ENCODE measurements at regions not wholly inside any gene's neighbourhood (a gene's known extent, or its start where the extent isn't known, plus 50 kb on each side); places are given as distances from the start of the nearest gene placed in this dataset.

DNA sequence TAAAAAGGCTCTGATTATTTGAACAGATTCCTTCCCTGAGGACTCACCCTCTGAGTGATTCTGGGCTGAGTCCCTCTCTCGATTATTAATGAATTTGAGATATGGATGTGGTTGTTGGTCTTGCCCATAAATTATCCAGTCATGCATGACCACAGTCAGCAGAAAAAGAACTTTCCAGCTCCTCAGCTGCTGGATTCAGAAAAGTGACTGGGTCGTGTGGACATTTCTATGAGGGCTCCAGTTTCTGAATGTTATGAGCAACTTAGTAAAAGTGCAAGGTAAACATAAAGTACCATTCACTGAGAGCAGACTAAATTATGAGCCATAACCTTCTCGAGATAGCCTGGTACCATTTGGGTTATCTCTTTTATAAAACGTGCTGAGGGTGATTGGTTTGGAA, 100.1 kb upstream of the CLDN10 start:
- no peak for DNase-seq (ENCODE audit: low spot score)

DNA sequence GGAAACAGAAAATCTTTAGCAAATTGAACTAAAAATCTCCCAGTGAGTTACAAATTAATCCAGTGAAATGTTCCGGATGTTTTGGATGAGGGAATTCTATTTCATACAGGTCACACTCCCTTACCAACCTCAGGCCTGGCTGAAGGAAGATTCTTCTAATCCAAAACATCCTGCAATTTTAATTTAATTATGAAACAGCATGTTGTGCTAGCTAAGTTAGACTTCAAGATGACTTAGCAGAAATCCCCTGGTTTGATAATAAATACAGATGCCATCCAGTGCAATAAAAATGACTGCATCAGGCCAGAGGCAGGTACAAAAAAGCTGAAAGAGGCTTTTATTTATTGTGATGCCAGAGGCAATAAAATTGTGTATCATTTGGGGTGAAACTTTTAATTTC, 96.7 kb upstream of the CLDN10 start:
- no peak for DNase-seq (ENCODE audit: low spot score)

DNA sequence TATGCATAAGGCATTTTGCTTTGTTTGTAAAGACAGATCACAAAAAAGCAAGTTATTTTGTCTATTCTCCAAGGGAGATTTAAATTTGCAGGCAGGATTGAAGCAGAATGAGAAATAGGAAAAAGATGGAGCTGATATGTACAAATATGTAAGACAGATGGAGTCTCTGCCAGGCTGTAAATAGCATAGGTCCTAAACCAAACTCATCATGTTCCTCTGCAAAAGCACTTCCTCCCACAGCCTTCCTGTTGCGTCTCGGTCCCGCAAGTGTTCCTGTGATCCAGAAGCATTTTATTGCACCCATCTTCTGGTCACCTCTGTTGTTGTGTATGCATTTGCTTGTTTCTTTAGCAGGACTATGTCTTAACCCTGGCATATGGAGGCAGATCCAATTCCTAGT, 95.7 kb upstream of the CLDN10 start:
- no peak for DNase-seq (ENCODE audit: low spot score)

DNA sequence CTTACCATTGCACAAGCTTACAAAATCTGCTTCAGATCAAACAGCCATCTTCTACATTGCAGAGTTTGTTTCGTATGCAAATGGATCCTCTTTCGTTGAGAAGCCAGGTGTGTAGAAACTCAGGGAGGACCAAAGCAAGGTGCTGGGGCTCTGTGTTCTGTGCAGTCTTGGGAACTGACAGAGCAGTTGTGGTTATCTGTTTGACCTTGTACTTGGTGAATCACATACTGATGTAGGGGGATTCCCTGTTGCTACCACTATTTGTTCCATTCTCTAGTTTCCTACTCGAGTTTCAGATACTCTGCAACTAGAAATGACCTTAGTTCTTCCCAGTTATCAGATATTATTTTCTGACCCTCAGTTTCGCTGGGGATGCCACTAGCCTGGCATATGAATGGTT, 95.2 kb upstream of the CLDN10 start:
- DNase-seq (ENCODE audit: low spot score) = no peak

DNA sequence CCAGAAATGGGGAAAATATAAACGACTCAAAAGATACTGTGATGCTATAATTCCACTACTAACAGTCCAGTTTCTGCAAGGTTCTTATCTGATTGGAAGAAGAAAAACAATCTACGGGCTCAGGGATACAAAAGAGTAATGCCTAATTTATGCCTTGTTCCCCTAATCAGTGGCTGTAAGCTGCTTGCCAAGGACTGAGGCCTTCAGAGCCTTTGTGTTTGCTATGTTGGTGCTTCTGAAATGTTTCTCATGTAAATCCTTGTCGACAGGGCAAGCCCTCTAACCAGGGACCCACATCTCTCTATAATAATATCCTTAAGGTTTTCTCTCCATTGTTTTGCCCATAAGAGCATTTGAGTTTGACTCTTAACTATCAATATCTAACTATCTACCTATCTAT, 89.7 kb upstream of the CLDN10 start:
- no peak for DNase-seq (ENCODE audit: low spot score)

DNA sequence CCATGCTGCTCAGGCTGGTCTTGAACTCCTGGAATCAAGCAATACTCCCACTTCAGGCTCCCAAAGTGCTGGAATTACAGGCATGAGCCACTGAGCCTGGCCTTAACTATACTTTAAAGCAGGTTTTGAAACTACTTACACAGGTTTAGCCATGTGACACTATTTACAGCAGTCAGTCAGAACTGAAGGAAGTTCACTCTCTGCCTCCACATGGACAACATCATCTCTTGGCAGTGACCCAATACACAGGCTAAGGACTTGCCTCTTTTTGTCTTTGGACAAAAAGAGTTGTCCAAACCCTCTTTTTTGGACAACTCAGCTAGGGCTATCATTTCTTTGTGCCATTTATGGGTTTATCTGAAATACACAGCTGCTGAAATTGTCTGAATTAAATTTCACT, 89.0 kb upstream of the CLDN10 start:
- DNase-seq (ENCODE audit: low spot score) = no peak

DNA sequence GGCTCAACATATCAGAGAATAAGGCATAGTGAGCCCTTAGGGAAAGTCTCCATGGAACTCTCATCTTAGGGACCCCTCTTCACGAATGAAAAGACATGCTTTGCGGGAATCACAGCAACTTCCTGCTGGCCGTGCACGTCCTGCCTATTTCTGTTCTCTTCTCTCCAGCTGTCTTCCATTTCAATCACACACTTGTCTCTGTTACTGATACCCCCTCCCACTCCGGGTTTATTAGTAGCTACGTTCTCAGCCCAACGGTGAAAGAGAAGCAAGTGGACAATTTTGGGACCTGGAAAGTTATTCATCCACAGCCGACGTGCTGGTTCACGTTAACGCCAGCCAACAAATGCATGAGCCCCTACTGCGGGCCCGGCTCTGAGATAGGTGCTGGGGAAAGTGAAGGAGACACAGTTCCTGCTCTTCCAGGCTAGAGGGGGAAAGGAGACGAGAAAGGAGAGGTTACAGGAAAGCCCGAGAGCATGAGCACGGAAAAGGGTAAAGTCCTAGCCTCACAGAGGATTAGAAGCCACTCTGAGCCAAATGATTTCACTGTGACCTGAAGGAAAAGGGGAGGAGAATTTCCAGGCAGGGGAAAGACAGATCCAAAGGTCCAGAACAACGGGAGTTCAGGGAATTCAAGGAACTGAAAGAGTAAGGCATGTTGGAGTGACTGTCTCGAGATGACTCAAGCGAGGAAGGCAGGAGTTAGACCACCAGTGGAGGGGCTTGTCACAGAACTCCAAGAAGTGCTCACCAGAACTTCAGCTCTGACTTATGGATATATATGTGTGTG, 81.8 kb upstream of the CLDN10 start:
- DNase-seq (ENCODE audit: low spot score) = no peak

DNA sequence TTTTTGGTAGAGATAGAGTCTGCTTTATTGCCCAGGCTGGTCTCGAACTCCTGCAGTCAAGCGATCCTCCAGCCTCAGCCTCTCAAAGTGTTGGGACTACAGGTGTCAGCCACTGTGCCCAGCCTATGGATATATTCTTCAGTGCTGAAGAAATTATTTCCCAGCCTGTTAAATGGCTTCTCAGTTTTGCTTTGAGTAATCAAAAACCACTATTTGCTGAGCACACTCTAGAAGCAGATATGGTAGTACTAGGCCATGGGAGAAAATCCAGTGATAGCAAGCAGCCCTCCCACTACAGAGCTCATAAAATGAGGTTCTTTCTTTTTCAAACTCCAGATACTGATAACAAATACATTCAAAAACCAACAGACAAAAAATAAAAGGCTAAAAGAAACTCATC, 80.6 kb upstream of the CLDN10 start:
- no peak for DNase-seq (ENCODE audit: low spot score)

DNA sequence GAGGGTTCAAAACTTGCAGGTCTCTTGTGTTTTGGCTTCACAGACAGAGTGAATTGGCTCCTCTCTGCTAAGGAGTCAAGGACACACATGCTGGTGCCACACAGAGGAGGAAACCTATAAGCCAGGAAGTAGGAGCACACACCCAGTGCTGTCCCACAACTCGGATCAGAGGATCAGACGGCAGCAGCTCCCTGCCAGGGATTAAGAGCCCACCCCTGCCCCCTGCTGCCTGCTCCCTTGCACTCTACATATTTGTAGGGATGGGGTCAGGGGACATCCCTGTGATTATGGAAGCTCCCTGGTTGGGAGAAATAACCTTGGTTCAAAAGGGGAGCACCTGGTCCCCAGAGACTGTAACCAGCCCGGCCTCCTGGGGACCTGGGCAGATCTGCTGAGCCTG, 77.5 kb upstream of the CLDN10 start:
- no peak for DNase-seq (ENCODE audit: low spot score)

DNA sequence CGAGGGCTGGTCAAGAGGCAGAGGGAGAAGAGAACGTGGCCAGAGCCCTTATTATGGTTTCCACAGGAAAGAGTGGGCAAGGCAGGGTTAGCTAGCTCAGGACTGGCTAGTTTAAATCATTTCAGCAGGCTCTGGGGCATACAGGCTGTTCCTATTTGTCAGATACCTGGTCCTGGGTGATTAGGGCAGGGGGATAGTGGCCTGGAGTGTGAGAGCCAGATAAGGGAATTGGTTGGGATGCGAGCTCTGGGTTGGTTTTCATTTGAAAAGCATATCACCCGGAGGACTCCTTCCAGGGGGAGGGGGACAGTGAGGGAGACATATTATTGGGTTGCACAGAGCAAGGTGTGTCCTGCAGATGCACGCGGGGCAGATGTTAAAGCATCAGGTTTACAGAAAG, 75.3 kb upstream of the CLDN10 start:
- DNase-seq (ENCODE audit: low spot score) = no peak

DNA sequence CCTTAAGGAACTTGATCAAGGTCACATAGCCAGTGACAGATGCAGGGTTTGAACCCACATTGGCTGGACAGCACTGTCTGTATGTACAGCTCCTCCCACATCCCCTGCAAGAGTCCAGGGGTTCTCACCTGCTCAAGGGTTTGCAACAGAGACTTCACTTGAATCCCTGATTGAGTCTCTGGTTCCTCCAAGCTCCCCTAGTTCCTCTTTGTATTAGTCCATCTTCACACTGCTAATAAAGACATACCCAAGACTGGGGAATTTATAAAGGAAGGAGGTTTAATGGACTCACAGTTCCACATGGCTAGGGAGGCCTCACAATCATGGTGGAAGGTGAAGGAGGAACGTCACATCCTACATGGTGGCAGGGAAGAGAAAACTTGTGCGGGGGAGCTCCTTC, 72.8 kb upstream of the CLDN10 start:
- DNase-seq (ENCODE audit: low spot score) = no peak

DNA sequence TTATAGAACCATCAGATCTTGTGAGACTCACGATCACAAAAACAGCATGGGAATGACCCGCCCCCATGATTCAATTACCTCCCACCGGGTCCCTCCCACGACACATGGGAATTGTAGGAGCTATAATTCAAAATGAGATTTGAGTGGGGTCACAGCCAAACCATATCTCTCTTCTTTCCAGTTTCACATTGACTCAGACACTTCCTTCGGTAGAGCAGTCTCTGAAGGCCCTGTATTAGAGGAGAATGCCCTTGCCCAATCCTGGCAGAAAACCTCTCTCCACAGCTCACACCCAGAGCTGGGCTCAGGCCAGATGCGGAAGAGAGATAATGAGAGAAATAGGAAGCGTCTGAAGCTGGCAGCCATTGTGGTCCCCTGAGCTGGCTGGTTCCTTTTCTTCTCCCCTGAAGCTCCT, 72.4 kb upstream of the CLDN10 start:
- DNase-seq (ENCODE audit: low spot score) = no peak

DNA sequence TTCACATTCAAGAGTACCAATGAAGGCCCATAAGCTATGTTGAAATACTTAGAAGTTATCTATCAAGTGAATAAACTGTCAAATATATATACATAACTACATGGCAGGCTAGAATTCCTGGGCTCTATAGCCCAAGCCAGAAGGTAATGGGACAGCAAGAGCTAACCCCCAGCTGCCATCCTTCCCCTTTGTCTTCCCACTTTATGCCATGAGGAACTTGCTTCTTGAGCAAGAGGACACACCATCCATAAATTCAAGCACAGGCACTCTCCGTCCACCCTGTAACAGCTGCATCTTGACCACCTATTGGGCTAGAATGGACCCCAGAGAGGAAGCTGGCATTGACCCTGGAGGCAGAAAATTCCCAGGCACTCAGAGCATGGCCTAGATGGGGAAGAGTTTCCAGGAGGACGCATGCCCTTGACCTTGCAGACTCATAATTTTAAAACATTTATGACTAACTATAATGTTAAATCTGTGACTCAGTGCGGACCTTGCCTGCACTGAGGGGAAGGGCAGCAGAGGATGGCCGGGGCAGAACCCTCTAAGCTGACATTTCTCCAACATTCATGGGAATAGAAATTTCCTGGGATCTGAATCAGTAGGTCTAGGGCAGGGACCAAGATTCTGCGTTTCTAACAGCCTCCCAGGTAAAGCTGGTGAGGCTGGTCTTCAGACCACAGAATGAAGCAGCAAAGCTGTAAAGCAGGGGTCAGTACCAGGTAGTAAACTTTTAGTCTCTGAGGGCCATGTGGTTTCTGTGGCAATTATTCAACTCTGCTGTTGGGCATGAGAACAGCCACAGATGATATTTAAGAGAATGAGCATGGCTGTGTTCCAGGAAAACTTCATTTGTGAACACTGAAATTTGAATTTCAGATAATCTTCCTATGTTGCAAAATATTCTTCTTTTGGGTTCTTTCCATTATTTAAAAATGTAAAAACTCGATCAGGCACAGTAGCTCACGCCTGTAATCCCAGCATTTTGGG, 71.4 kb upstream of the CLDN10 start:
- DNase-seq (ENCODE audit: low spot score) = no peak

DNA sequence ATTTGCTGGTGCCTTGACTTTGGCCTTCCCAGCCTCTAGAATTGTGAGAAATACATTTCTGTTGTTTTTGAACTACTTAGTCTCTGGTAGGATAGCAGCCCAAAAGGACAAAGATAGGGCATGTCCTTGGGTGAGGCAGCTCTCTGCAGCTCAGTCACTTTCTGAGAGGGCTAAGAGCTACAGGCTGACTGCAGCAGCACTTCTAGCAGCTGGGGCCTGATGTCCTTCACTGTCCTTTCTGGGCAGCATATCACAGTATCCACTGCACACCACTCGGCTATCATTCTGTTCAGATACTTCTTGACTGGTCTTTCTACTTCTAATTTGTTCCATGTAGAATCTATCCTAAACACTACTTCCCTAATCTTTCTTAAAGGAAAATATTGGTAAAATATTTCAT, 68.5 kb upstream of the CLDN10 start:
- no peak for DNase-seq (ENCODE audit: low spot score)

DNA sequence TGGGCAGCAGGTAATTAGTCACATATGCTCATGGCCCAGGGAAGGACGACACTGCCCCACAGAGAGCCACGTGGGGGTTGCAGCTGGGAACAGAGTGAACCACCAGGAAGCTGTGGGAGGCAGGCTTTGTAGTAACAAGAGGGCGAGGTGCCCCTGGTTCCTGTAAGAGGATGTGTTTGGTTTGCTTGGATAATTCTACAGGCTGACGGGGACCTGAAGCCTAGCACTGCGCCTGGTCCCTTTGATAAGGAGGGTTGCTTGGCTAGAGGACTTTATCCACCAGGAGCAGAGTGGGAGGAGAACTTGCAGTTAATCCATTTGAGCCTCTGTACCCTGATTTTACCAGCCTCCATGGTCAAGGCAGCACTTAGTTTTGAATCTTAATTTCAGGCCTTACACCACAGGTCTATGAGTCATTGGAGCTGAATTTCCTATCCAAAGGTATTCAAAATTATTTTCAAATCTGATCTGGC, 67.4 kb upstream of the CLDN10 start:
- DNase-seq (ENCODE audit: low spot score) = no peak

DNA sequence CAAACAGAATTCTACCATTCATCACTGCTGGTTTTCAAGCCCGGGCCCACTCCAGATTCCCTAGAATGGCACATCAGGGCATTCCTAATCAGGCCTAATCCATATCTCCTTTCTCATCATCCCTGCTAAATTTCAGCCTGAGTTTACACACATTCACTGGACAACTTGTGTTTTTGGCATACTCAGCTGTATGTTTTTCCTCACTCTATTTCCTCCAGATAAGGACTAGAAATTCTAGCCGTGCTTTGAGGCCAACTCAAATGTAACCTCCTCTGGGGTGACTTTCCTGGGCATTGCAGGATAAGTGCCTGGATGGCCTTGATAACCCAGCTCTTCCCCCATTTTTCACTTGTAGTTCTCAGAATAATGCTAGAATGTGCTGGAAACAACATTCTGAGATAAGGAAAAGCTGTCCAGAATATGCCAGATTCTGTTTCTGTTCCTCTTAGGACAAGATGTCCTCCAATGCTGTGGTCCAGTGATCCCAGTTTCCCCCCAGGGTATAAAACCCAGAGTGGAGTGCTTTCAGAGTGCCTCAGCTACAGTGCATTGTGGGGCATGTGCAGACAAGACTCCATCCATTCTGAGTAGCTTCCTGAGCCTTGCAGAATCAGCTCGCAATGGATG, 66.9 kb upstream of the CLDN10 start:
- no peak for DNase-seq (ENCODE audit: low spot score)

DNA sequence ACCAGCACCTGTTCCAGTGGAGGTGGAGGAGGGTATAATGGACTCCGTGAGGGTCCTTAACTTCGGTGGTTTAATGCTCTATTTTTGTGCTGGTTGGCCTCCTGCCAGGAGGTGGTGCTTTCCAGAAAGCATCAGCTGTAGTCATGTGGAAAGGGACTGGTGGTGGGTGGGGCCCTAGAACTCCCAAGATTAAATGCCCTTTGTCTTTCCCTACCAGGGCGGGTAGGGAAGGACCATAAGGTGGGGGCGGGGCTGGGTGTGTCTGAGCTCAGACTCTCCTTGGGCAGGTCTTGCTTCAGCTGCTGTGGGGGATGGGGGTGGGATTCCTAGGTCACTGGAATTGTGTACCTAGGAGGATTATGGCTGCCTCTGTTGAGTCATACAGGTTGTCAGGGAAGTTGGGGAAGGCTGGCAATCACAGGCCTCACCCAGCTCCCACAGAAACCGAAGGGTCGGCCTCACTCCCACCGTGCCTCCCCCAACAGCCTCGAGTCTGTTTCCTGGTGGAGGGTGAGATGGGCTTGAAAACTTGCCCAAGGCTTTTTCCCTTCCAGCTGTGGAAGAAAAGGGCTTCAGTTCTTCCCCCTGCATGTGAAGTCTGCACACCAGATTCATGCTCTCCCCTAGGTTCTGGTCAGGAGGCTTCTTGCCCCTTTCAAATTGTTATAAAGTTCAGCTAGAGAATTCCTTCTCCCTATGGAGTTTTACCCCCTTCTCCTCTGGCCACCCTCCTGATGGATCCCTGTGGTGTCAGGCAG, 60.3 kb upstream of the CLDN10 start:
- no peak for DNase-seq (ENCODE audit: low spot score)

DNA sequence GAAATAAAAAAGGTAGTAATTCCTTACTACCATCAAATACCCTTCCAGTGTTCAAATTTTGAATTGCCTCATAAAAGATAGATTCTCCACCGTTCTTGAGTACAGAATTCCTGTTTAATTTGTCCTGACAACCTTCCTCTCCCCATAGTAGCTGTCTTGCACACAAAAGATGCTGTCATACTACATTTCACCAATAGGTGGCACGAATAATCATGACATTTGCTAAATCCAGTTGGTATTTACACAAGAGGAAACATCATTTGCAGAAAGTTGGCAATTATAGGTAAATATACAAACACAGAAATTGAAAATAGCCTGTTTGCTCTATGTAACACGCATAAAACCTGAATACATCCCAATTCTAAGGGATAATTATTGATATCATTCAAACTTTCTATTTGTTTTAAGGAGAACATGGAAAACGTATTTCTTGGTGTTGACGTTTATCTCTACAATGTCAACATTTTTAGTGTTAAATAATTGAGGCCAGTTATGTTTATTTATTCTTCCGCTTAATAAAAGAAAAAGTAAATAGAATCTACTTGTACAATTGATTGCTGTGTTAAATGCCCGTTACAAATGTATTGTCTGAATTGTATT, 58.3 kb upstream of the CLDN10 start:
- peak; percentile 50 for DNase-seq (ENCODE audit: low spot score)

DNA sequence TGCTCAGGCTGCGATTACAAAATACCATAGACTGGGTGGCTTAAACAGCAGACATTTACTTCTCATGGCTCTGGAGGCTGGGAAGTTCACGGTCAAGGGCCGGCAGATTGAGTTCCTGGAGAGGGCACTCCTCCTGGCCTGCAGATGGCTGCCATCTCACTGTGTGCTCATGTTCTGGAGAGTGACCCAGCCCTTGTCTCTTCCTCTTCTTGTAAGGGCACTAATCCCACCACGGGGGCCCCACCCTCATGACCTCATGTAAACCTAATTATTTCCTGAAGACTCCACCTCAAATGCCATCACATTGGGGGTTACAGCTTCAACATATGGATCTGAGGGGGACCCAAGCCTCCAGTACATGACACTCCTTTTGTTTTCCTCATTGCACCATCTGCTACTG, 56.0 kb upstream of the CLDN10 start:
- no peak for DNase-seq (ENCODE audit: low spot score)

DNA sequence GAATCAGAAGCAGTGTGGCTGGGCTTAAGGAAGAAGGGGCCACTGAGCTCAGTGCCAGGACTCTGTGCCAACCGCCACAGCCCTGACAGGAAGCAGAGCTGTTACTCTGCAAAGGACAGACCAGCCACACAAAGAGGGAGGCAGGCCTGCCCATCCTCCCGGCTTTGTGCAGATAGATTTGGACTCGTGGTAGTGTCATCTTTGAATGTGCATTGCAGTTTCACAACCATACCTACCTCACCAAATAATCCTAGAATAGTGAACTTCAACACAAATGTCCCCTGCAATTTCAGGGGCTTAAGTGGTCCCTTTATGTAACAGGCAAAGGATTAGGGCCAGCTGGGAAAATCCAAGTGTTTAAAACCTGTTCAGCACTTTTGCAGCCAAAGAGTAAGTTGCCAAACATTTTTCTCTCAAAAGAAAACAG, 55.1 kb upstream of the CLDN10 start:
- DNase-seq (ENCODE audit: low spot score) = no peak

DNA sequence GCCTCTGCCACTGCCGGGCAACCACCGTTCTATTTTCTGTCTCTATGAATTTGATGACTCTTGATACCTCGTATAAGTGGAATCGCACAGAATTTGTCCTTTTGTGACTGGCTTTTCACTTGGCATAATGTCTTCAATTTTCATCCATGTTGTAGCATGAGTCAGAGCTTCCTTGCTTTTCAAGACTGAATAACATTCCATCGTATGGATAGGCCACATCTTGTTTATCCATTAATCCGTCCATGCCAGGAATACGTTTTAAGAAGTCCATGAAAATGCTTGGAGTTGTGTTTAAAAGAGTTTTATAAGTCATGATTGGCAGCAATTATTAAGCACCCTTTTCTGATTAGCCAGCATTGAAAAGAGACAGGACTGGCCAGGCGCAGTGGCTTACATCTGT, 53.6 kb upstream of the CLDN10 start:
- DNase-seq (ENCODE audit: low spot score) = no peak
